ENCODE measurements at regions not wholly inside any gene's neighbourhood (a gene's known extent, or its start where the extent isn't known, plus 50 kb on each side); places are given as distances from the start of the nearest gene placed in this dataset.
A peak's percentile ranks its signal among the peaks of the same experiment; 100 is the strongest.
"Not testable (repeated sequence)": the region's sequence is repeated elsewhere in the genome, so short reads cannot be mapped to it uniquely, and the experiment has no call there.

DNA sequence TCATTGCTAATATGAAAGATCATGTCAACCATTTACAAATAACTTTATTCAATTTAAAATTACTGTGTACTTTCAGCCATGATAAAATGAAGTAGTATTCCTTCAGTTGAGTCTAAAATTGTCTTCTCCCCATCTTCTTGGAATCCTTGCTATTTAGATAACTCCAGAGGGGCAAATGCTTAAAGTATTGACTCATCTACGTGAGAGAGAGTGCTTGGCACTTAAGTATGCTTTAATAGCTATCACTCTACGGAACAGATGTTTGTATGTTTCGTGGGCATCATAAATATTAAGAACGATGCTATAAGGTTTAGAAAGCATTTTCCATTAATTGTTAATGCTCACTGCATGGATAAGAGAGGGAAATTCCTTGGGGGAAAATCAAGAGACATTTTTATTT is 69.3 kb upstream of the MED13 start:
- peak; percentile 50 for DNase-seq

DNA sequence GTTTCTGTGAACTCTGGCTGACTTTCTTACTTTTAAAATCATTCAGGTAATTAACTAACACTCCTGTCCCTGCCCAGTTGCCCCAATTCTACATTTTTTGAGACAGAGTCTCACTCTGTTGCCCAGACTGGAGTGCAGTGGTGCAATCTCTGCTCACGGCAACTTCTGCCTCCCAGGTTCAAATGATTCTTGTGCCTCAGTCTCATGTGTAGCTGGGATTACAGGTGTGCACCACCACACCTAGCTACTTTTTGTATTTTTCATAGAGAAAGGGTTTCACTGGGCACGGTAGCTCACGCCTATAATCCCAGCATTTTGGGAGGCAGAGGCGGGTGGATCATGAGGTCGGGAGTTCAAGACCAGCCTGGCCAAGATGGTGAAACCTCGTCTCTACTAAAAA is 66.2 kb upstream of the MED13 start:
- H3K4ac ChIP-seq (ENCODE audit: low read depth, low read length); H3K4me3 ChIP-seq (ENCODE audit: low read length); H3K36me3 ChIP-seq (ENCODE audit: control insufficient read depth, insufficient read depth, low read length); H3K23ac ChIP-seq (ENCODE audit: low read length); H2BK15ac ChIP-seq (replicated peaks; ENCODE audit: low read depth); H3K56ac ChIP-seq (ENCODE audit: low read length); H3K27me3 ChIP-seq (ENCODE audit: insufficient read depth, low read length, poor library complexity); H4K8ac ChIP-seq (ENCODE audit: low read depth, low read length); H2AK5ac ChIP-seq (ENCODE audit: low read length); H4K5ac ChIP-seq (ENCODE audit: low read length); H3K9ac ChIP-seq (ENCODE audit: low read length); DNase-seq; H3K79me2 ChIP-seq (ENCODE audit: control insufficient read depth, insufficient read depth, low read length); H3K27ac ChIP-seq (ENCODE audit: low read depth, low read length); H3K4me1 ChIP-seq (ENCODE audit: control insufficient read depth, low read depth, low read length); H3K4me2 ChIP-seq (ENCODE audit: low read length); H2BK5ac ChIP-seq (ENCODE audit: low read length); H2BK120ac ChIP-seq (ENCODE audit: low read depth, low read length); H3K79me1 ChIP-seq (ENCODE audit: low read length); H3K18ac ChIP-seq (ENCODE audit: low read length): not testable (repeated sequence)
- WGBS (ENCODE audit: extremely low coverage, insufficient coverage, low lambda C conversion rate): no CpG with 5 or more reads among the region's 6 CpGs

More for the DNA sequence above, 69.3 kb upstream of the MED13 start:
- Histone ChIP-seq H3K4me3 (ENCODE audit: low read length) (no peak overlapping the region), H4K5ac (ENCODE audit: low read length) (no peak overlapping the region), H3K4me1 (ENCODE audit: control insufficient read depth, low read depth, low read length) (no peaks in the 10 kb centered on the region), H3K56ac (ENCODE audit: low read length) (no peak overlapping the region), H3K79me1 (ENCODE audit: low read length) (no peaks in the 10 kb centered on the region), H3K36me3 (ENCODE audit: control insufficient read depth, insufficient read depth, low read length) (no peaks in the 10 kb centered on the region), H3K27ac (ENCODE audit: low read depth, low read length) (no peak overlapping the region), H2BK15ac (replicated peaks; ENCODE audit: low read depth) (no peak overlapping the region), H2AK5ac (ENCODE audit: low read length) (no peak overlapping the region), H4K8ac (ENCODE audit: low read depth, low read length) (no peak overlapping the region), H3K4ac (ENCODE audit: low read depth, low read length) (no peak overlapping the region), H2BK5ac (ENCODE audit: low read length) (no peak overlapping the region), H3K18ac (ENCODE audit: low read length) (no peak overlapping the region), H3K27me3 (ENCODE audit: insufficient read depth, low read length, poor library complexity) (no peaks in the 10 kb centered on the region), H3K23ac (ENCODE audit: low read length) (no peak overlapping the region), H3K79me2 (ENCODE audit: control insufficient read depth, insufficient read depth, low read length) (no peaks in the 10 kb centered on the region), H3K4me2 (ENCODE audit: low read length) (no peak overlapping the region), H2BK120ac (ENCODE audit: low read depth, low read length) (no peak overlapping the region), H3K9ac (ENCODE audit: low read length) (no peak overlapping the region)
- no CpG with 5 or more reads among the region's 4 CpGs for WGBS (ENCODE audit: extremely low coverage, insufficient coverage, low lambda C conversion rate)

- Histone ChIP-seq H4K8ac (ENCODE audit: low read depth, low read length) (no peak overlapping the region), H3K23ac (ENCODE audit: low read length) (no peak overlapping the region), H2AK5ac (ENCODE audit: low read length) (no peak overlapping the region), H3K18ac (ENCODE audit: low read length) (no peak overlapping the region), H3K79me1 (ENCODE audit: low read length) (no peaks in the 10 kb centered on the region), H2BK120ac (ENCODE audit: low read depth, low read length) (no peak overlapping the region), H3K56ac (ENCODE audit: low read length) (no peak overlapping the region), H3K27ac (ENCODE audit: low read depth, low read length) (no peak overlapping the region), H3K9ac (ENCODE audit: low read length) (no peak overlapping the region), H3K4me3 (ENCODE audit: low read length) (no peak overlapping the region), H3K79me2 (ENCODE audit: control insufficient read depth, insufficient read depth, low read length) (no peaks in the 10 kb centered on the region), H3K27me3 (ENCODE audit: insufficient read depth, low read length, poor library complexity) (no peaks in the 10 kb centered on the region), H3K4me1 (ENCODE audit: control insufficient read depth, low read depth, low read length) (no peaks in the 10 kb centered on the region), H2BK15ac (replicated peaks; ENCODE audit: low read depth) (no peak overlapping the region), H3K4ac (ENCODE audit: low read depth, low read length) (no peak overlapping the region), H3K36me3 (ENCODE audit: control insufficient read depth, insufficient read depth, low read length) (no peaks in the 10 kb centered on the region), H4K5ac (ENCODE audit: low read length) (no peak overlapping the region), H2BK5ac (ENCODE audit: low read length) (no peak overlapping the region), H3K4me2 (ENCODE audit: low read length) (no peak overlapping the region)
- WGBS (ENCODE audit: extremely low coverage, insufficient coverage, low lambda C conversion rate): no CpG with 5 or more reads among the region's 1 CpG
- DNase-seq: no peak
These were observed 65.7 kb upstream of the MED13 start for GRCh38 chr17:62130739-62131138.

GRCh38 chr17:62126292-62126691 is 61.2 kb upstream of the MED13 start:
- H4K8ac ChIP-seq (ENCODE audit: low read depth, low read length): no peak overlapping the region
- H3K4me3 ChIP-seq (ENCODE audit: low read length): no peak overlapping the region
- H4K5ac ChIP-seq (ENCODE audit: low read length): no peak overlapping the region
- no peak overlapping the region for H2AK5ac ChIP-seq (ENCODE audit: low read length)
- H3K4me1 ChIP-seq (ENCODE audit: control insufficient read depth, low read depth, low read length): no peaks in the 10 kb centered on the region
- no peak overlapping the region for H3K18ac ChIP-seq (ENCODE audit: low read length)
- no peak overlapping the region for H3K9ac ChIP-seq (ENCODE audit: low read length)
- no peaks in the 10 kb centered on the region for H3K79me2 ChIP-seq (ENCODE audit: control insufficient read depth, insufficient read depth, low read length)
- no peak overlapping the region for H3K27ac ChIP-seq (ENCODE audit: low read depth, low read length)
- H3K4me2 ChIP-seq (ENCODE audit: low read length): no peak overlapping the region
- H3K27me3 ChIP-seq (ENCODE audit: insufficient read depth, low read length, poor library complexity): no peaks in the 10 kb centered on the region
- no CpG with 5 or more reads among the region's 3 CpGs for WGBS (ENCODE audit: extremely low coverage, insufficient coverage, low lambda C conversion rate)
- no peak overlapping the region for H2BK120ac ChIP-seq (ENCODE audit: low read depth, low read length)
- H3K23ac ChIP-seq (ENCODE audit: low read length): no peak overlapping the region
- H2BK5ac ChIP-seq (ENCODE audit: low read length): no peak overlapping the region
- H3K36me3 ChIP-seq (ENCODE audit: control insufficient read depth, insufficient read depth, low read length): no peaks in the 10 kb centered on the region
- no peaks in the 10 kb centered on the region for H3K79me1 ChIP-seq (ENCODE audit: low read length)
- H3K56ac ChIP-seq (ENCODE audit: low read length): no peak overlapping the region
- DNase-seq: no peak
- no peak overlapping the region for H3K4ac ChIP-seq (ENCODE audit: low read depth, low read length)
- no peak overlapping the region for H2BK15ac ChIP-seq (replicated peaks; ENCODE audit: low read depth)

GRCh38 chr17:62125307-62125706 is 60.2 kb upstream of the MED13 start:
- WGBS (ENCODE audit: extremely low coverage, insufficient coverage, low lambda C conversion rate): no CpG with 5 or more reads among the region's 5 CpGs
- Histone ChIP-seq H3K79me2 (ENCODE audit: control insufficient read depth, insufficient read depth, low read length) (no peaks in the 10 kb centered on the region), H3K27me3 (ENCODE audit: insufficient read depth, low read length, poor library complexity) (no peaks in the 10 kb centered on the region), H3K79me1 (ENCODE audit: low read length) (no peaks in the 10 kb centered on the region), H3K4ac (ENCODE audit: low read depth, low read length) (no peak overlapping the region), H2BK15ac (replicated peaks; ENCODE audit: low read depth) (no peak overlapping the region), H2AK5ac (ENCODE audit: low read length) (no peak overlapping the region), H3K9ac (ENCODE audit: low read length) (no peak overlapping the region), H4K5ac (ENCODE audit: low read length) (no peak overlapping the region), H3K36me3 (ENCODE audit: control insufficient read depth, insufficient read depth, low read length) (no peaks in the 10 kb centered on the region), H3K18ac (ENCODE audit: low read length) (no peak overlapping the region), H2BK5ac (ENCODE audit: low read length) (no peak overlapping the region), H3K4me3 (ENCODE audit: low read length) (no peak overlapping the region), H4K8ac (ENCODE audit: low read depth, low read length) (no peak overlapping the region), H3K23ac (ENCODE audit: low read length) (no peak overlapping the region), H2BK120ac (ENCODE audit: low read depth, low read length) (no peak overlapping the region), H3K4me2 (ENCODE audit: low read length) (no peak overlapping the region), H3K56ac (ENCODE audit: low read length) (no peak overlapping the region), H3K27ac (ENCODE audit: low read depth, low read length) (no peak overlapping the region), H3K4me1 (ENCODE audit: control insufficient read depth, low read depth, low read length) (no peaks in the 10 kb centered on the region)
- DNase-seq: no peak

GRCh38 chr17:62121025-62121730 is 56.1 kb upstream of the MED13 start:
- H3K4ac ChIP-seq (ENCODE audit: low read depth, low read length): no peak overlapping the region
- no peak overlapping the region for H3K4me3 ChIP-seq (ENCODE audit: low read length)
- no peaks in the 10 kb centered on the region for H3K79me1 ChIP-seq (ENCODE audit: low read length)
- no peak overlapping the region for H3K56ac ChIP-seq (ENCODE audit: low read length)
- no peaks in the 10 kb centered on the region for H3K27me3 ChIP-seq (ENCODE audit: insufficient read depth, low read length, poor library complexity)
- H3K4me2 ChIP-seq (ENCODE audit: low read length): no peak overlapping the region
- no peak overlapping the region for H3K27ac ChIP-seq (ENCODE audit: low read depth, low read length)
- WGBS (ENCODE audit: extremely low coverage, insufficient coverage, low lambda C conversion rate): no CpG with 5 or more reads among the region's 4 CpGs
- H2AK5ac ChIP-seq (ENCODE audit: low read length): no peak overlapping the region
- H2BK120ac ChIP-seq (ENCODE audit: low read depth, low read length): no peak overlapping the region
- no peak overlapping the region for H2BK5ac ChIP-seq (ENCODE audit: low read length)
- H3K36me3 ChIP-seq (ENCODE audit: control insufficient read depth, insufficient read depth, low read length): no peaks in the 10 kb centered on the region
- no peaks in the 10 kb centered on the region for H3K79me2 ChIP-seq (ENCODE audit: control insufficient read depth, insufficient read depth, low read length)
- H3K23ac ChIP-seq (ENCODE audit: low read length): no peak overlapping the region
- H3K4me1 ChIP-seq (ENCODE audit: control insufficient read depth, low read depth, low read length): no peaks in the 10 kb centered on the region
- no peak overlapping the region for H3K9ac ChIP-seq (ENCODE audit: low read length)
- no peak overlapping the region for H3K18ac ChIP-seq (ENCODE audit: low read length)
- no peak overlapping the region for H4K5ac ChIP-seq (ENCODE audit: low read length)
- H2BK15ac ChIP-seq (replicated peaks; ENCODE audit: low read depth): no peak overlapping the region
- peak; percentile 48 for DNase-seq
- H4K8ac ChIP-seq (ENCODE audit: low read depth, low read length): no peak overlapping the region
